ENCODE measurements at regions not wholly inside any gene's neighbourhood (a gene's known extent, or its start where the extent isn't known, plus 50 kb on each side); places are given as distances from the start of the nearest gene placed in this dataset.

DNA sequence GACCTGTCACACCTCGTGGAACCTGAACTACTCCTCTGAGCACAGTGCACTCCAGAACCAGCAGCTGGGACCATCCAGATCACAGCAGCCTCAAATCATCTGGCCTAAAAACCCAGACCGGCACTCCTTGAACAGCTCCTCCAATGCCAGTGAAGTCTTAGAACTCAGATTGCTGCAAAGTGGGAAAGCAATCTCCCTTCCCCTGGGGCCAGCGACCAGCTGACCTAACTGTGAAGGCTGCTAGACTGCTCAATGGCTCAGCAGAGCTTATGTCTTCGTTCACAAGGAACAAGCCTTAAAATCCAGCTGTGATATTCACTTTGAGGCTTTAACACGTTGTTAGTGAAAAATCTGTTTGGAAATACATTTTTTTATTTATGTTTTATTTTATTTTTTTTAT lies 243.2 kb downstream of the ANKRD60 start:
- TF ChIP-seq BRCA1 (IDR thresholded peaks at IDR 0.05; ENCODE audit: low read depth, low read length) (no peak), ZNF207 (IDR thresholded peaks at IDR 0.05; ENCODE audit: borderline replicate concordance) (no peak), EZH2 (IDR thresholded peaks at IDR 0.05; ENCODE audit: borderline replicate concordance, control insufficient read depth, low read depth, low read length) (no peak), SMC3 (IDR thresholded peaks at IDR 0.05; ENCODE audit: borderline replicate concordance, low read length) (no peak), POLR2A (IDR thresholded peaks at IDR 0.05; ENCODE audit: low read depth, low read length) (no peak)

Data from GM12878 (cell line).